GM20000 (cell line): ENCODE measurements at regions not wholly inside any gene's neighbourhood (a gene's known extent, or its start where the extent isn't known, plus 50 kb on each side); places are given as distances from the start of the nearest gene placed in this dataset.

ENCODE experiments used
- DNase-seq: peaks from one replicate; pipeline ENCODE4 v3.0.0; 2012; ENCODE audit warnings: low spot score
- CTCF ChIP-seq: IDR thresholded peaks from 2 replicates; pipeline ENCODE4 v1.5.1; 2012; ENCODE audit warnings: mild to moderate bottlenecking, control low read depth; ENCODE audit errors: extremely low read depth, missing control alignments

GRCh38 chr2:64838817-64839216, 150.4 kb upstream of the SLC1A4 start:
- no peak for TF ChIP-seq CTCF
- DNase-seq, result no peak

GRCh38 chr2:64839844-64840243, 149.4 kb upstream of the SLC1A4 start:
- peak; percentile 73 for DNase-seq

GRCh38 chr2:64840426-64840881, 148.7 kb upstream of the SLC1A4 start:
- TF ChIP-seq CTCF, result no peak
- DNase-seq, result no peak

More at GRCh38 chr2:64839844-64840243, 149.4 kb upstream of the SLC1A4 start:
- peak; percentile 2 for TF ChIP-seq CTCF

- DNase-seq, result no peak
- TF ChIP-seq CTCF, result no peak
These were observed 147.7 kb upstream of the SLC1A4 start for GRCh38 chr2:64841461-64841860.

GRCh38 chr2:64842030-64842429, 147.2 kb upstream of the SLC1A4 start:
- no peak for TF ChIP-seq CTCF
- DNase-seq, result no peak

- no peak for TF ChIP-seq CTCF
- no peak for DNase-seq
These were observed 145.1 kb upstream of the SLC1A4 start for GRCh38 chr2:64844087-64844486.

GRCh38 chr2:64845273-64845905, 143.8 kb upstream of the SLC1A4 start:
- no peak for TF ChIP-seq CTCF
- no peak for DNase-seq
